GM19468 (cell line): ENCODE measurements at regions not wholly inside any gene's neighbourhood (a gene's known extent, or its start where the extent isn't known, plus 50 kb on each side); places are given as distances from the start of the nearest gene placed in this dataset.
"Not testable (repeated sequence)": the region's sequence is repeated elsewhere in the genome, so short reads cannot be mapped to it uniquely, and the experiment has no call there.

Source experiments
- ATAC-seq: cut with Tn5 transposase; IDR thresholded peaks from one replicate; pipeline ENCODE4 v1.9.1; 2021; ENCODE audit warnings: mild to moderate bottlenecking, moderate library complexity, moderate number of reproducible peaks; ENCODE audit not compliant: unreplicated experiment; ENCODE audit errors: extremely low read depth

GRCh38 chr17:77618731-77619130 lies 339.8 kb upstream of the TNRC6C start:
- ATAC-seq = no peak

GRCh38 chr17:77619326-77619725 lies 339.2 kb upstream of the TNRC6C start:
- no peak for ATAC-seq

GRCh38 chr17:77619851-77620250 lies 338.7 kb upstream of the TNRC6C start:
- ATAC-seq = no peak

- no peak for ATAC-seq
Measured at GRCh38 chr17:77620282-77620681, 338.2 kb upstream of the TNRC6C start.

- not testable (repeated sequence) for ATAC-seq
Measured at GRCh38 chr17:77622084-77622483, 336.4 kb upstream of the TNRC6C start.

GRCh38 chr17:77622647-77623046 lies 335.9 kb upstream of the TNRC6C start:
- ATAC-seq = no peak

- not testable (repeated sequence) for ATAC-seq
Measured at GRCh38 chr17:77623321-77623720, 335.2 kb upstream of the TNRC6C start.

GRCh38 chr17:77628035-77628434 lies 330.5 kb upstream of the TNRC6C start:
- no peak for ATAC-seq

- ATAC-seq = not testable (repeated sequence)
Measured at GRCh38 chr17:77629284-77629683, 329.2 kb upstream of the TNRC6C start.

GRCh38 chr17:77631307-77631706 lies 327.2 kb upstream of the TNRC6C start:
- ATAC-seq = no peak

- ATAC-seq = no peak
Measured at GRCh38 chr17:77632619-77633018, 325.9 kb upstream of the TNRC6C start.

GRCh38 chr17:77634710-77635109 lies 323.8 kb upstream of the TNRC6C start:
- ATAC-seq = no peak

GRCh38 chr17:77635176-77635575 lies 323.3 kb upstream of the TNRC6C start:
- no peak for ATAC-seq

- not testable (repeated sequence) for ATAC-seq
Measured at GRCh38 chr17:77635785-77636184, 322.7 kb upstream of the TNRC6C start.

- ATAC-seq = no peak
Measured at GRCh38 chr17:77636835-77637817, 321.4 kb upstream of the TNRC6C start.

GRCh38 chr17:77637818-77638575 lies 320.5 kb upstream of the TNRC6C start:
- ATAC-seq = no peak

GRCh38 chr17:77640252-77640651 lies 318.3 kb upstream of the TNRC6C start:
- no peak for ATAC-seq

GRCh38 chr17:77640916-77641605 lies 317.4 kb upstream of the TNRC6C start:
- no peak for ATAC-seq

GRCh38 chr17:77641718-77642117 lies 316.8 kb upstream of the TNRC6C start:
- no peak for ATAC-seq
